Fibroblast of villous mesenchyme (primary cell): ENCODE measurements at regions not wholly inside any gene's neighbourhood (a gene's known extent, or its start where the extent isn't known, plus 50 kb on each side); places are given as distances from the start of the nearest gene placed in this dataset.

Experiments
- DNase-seq: peaks from one replicate; pipeline ENCODE4 v3.0.0-alpha.2; 2010; ENCODE audit warnings: low read depth
- H3K4me3 ChIP-seq: 2 replicates; pipeline ENCODE4 v1.5.1; 2011; ENCODE audit warnings: low read depth, mild to moderate bottlenecking, low read length
- TF ChIP-seq, protein P1 (sequence below): IDR thresholded peaks from 2 replicates; pipeline ENCODE4 v1.5.1; 2012; ENCODE audit warnings: low read depth, mild to moderate bottlenecking, low read length; ENCODE audit not compliant: insufficient read depth

DNA sequence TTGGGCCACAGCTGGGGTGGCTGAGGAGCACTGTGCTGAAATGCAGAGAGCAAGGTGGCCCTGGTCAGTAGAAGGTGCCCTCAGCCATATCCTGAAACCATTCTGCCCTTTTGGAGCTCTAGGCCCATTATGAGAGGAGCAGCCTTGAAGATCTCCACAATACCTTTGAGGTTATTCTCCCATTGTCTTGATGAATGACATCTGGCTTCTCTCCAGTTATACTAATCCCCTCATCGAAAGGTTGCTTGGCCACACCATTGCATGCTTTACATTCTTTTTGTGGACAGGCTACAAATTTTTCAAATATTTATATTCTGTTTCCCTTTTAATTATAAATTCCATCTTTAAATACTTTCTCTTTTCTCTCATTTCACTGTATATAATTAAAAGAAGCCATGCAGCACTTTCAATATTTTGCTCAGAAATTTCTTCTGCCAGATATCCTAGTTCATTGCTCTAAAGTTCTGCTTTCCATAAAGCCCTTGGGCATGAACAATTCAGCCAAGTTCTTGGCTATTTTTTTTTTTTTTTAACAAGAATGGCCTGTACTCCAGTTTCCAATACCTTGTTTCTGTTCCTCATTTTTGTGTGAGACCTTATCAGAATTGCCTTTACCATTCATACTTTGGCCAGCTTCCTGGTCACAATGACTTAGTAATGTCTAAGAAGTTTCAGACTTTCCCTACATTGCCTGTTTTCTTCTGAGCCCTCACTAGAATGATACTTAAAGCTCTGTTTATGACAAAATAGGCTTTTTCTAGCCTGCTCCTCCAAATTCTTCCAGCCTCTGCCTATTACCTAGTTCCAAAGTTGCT, 138.9 kb upstream of the SGO1 start:
- H3K4me3 ChIP-seq = no peak overlapping the region
- TF ChIP-seq, protein P1, sequence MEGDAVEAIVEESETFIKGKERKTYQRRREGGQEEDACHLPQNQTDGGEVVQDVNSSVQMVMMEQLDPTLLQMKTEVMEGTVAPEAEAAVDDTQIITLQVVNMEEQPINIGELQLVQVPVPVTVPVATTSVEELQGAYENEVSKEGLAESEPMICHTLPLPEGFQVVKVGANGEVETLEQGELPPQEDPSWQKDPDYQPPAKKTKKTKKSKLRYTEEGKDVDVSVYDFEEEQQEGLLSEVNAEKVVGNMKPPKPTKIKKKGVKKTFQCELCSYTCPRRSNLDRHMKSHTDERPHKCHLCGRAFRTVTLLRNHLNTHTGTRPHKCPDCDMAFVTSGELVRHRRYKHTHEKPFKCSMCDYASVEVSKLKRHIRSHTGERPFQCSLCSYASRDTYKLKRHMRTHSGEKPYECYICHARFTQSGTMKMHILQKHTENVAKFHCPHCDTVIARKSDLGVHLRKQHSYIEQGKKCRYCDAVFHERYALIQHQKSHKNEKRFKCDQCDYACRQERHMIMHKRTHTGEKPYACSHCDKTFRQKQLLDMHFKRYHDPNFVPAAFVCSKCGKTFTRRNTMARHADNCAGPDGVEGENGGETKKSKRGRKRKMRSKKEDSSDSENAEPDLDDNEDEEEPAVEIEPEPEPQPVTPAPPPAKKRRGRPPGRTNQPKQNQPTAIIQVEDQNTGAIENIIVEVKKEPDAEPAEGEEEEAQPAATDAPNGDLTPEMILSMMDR = no peak
- DNase-seq = no peak

DNA sequence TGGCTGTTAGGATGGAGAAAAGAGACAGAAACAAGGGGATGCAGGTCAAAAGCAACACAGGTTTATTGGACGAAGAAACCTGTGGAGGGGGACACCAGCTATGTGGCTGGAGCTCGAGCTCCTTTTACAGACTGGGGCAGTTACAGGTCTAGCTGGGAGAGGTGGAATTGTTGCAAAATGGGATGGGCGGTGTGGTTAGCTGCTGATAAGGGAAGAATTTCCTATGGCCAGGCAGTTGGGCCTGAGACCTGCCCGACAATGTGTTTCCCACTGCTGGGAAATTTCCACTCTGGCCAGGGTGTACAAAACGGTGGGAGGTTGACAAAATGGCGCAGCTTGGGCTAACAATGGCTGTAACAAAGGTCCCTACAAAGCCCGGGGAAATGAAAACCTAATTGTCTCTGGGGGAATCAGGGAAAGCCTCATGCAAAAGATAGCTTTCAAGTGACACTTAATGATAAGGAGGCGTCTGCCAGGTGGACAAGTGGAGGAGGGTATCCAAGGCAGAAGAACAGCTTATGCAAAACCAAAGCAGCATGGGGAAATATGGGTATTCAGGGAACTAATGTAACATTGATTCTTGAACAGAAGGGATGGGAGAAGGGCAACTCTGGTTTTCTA, 137.4 kb upstream of the SGO1 start:
- no peak overlapping the region for H3K4me3 ChIP-seq
- no peak for DNase-seq
- TF ChIP-seq, protein P1 = no peak

DNA sequence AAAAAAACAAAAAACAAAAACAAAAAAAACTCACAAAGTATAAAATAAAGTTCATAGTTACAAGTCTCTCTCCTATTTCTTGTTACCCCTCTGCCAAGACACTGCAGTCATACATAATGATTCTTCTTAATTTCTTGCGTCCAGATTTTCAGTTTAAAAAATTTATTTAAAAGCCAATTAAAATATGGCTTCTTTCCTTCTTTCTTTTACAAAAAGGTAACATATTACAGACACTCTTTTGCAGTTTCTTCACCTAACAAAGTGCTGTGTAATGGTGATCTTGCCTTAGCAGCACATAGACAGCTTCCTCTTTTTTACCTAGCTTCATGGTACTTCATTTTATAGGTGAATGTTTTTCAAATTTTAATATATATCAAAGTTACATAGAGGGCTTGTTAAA, 136.1 kb upstream of the SGO1 start:
- no peak overlapping the region for H3K4me3 ChIP-seq
- DNase-seq = no peak
- TF ChIP-seq, protein P1 = no peak

DNA sequence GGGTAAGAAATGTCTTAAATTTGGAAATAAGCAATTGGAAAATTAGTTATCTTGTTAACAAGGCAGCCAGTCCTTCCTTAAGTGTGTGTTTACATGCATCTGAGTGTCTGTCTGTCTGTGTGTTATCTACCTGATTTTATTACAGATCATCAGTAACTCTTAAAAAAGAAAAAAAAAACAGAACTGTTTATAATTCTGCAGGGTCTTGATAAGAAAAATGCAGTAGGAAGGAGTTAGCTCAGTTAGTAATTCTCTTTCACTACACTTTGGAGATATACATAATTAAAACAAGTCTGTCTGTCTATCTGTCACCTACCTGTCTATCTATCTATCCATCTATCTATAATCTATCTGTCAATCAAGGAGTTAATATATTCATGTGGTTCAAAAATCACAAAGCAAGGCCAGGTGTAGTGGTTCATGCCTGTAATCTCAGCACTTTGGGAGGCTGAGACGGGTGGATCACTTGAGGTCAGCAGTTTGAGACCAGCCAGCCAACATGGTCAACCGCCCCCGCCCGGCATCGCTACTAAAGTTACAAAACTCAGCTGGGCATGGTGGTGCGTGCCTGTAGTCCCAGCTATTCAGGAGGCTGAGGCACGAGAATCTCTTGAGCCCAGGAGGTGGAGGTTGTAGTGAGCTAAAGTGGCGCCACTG, 135.5 kb upstream of the SGO1 start:
- TF ChIP-seq, protein P1 = no peak
- H3K4me3 ChIP-seq = no peak overlapping the region
- DNase-seq = no peak

DNA sequence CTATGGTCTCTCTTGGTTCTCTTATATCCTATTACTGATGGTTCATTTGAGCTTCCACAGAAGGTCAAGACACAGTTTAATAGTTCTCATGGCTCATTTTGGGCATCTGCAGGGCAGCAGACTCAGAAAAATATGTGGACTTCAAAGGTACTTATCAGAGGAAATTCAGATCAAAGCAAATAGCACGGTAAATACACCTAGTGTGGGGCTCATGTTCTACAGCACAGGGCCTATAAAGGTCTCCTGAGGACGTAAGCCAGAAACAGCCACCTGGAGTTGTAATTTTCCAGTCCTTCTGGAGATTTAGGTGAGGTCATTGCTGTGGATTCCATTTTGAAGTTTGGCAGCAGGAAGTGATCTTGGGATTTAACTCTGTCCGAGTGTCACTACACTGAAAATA, 134.5 kb upstream of the SGO1 start:
- TF ChIP-seq, protein P1 = no peak
- DNase-seq = no peak
- H3K4me3 ChIP-seq = no peak overlapping the region

DNA sequence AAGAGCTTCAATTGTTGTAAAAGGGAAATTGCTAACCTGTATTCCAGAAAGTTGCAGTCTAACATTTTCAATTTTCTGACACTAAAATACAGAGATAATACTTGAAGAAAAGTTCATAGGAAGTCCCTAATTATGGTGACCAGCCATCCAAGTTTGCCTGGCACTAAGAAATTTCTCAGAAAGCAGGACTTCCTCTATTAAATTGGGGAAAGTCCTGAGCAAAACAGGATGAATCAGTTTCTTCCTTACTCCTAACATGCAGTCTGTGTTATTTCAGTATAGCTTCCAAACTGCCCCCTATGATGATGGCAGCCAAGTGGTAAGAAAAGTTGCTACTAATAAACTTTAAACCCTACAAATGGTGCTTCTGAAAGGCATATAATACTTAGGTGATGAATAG, 133.5 kb upstream of the SGO1 start:
- DNase-seq = no peak
- TF ChIP-seq, protein P1 = no peak
- H3K4me3 ChIP-seq = no peak overlapping the region
